KMS-11 (cell line): ENCODE measurements at regions not wholly inside any gene's neighbourhood (a gene's known extent, or its start where the extent isn't known, plus 50 kb on each side); places are given as distances from the start of the nearest gene placed in this dataset.

ENCODE experiments used
- H2AFZ ChIP-seq: fragments of 200-600 bp; sonication (generic); 2 replicates; pipeline ENCODE4 v1.6.1; 2016; ENCODE audit warnings: antibody characterized with exemption, mixed run types, low read depth
- H3K27ac ChIP-seq: fragments of 200-600 bp; sonication (generic); 2 replicates; pipeline ENCODE4 v1.6.1; 2016; ENCODE audit warnings: mild to moderate bottlenecking, mixed run types
- H3K27me3 ChIP-seq: fragments of 200-600 bp; sonication (generic); 2 replicates; pipeline ENCODE4 v1.6.1; 2017; ENCODE audit warnings: mild to moderate bottlenecking, low read depth, mixed run types, moderate library complexity; ENCODE audit not compliant: insufficient read depth
- H3K36me3 ChIP-seq: fragments of 200-600 bp; sonication (generic); 2 replicates; pipeline ENCODE4 v1.6.1; 2017; ENCODE audit warnings: mild to moderate bottlenecking, mixed run types; ENCODE audit not compliant: insufficient read depth
- H3K4me1 ChIP-seq: fragments of 200-600 bp; sonication (generic); 2 replicates; pipeline ENCODE4 v1.6.1; 2016; ENCODE audit warnings: mild to moderate bottlenecking, low read depth, mixed run types; ENCODE audit not compliant: poor library complexity, severe bottlenecking
- H3K4me2 ChIP-seq: fragments of 200-600 bp; sonication (generic); 2 replicates; pipeline ENCODE4 v1.7.0; 2016; ENCODE audit warnings: mild to moderate bottlenecking, mixed run types
- H3K4me3 ChIP-seq: fragments of 200-600 bp; sonication (generic); IDR thresholded peaks from 2 replicates; pipeline ENCODE4 v1.6.1; 2017; ENCODE audit warnings: low read depth, low read length, mixed read lengths; ENCODE audit not compliant: insufficient read depth
- H3K79me2 ChIP-seq: fragments of 200-600 bp; sonication (generic); 2 replicates; pipeline ENCODE4 v1.6.1; 2016; ENCODE audit warnings: low read depth, mixed run types; ENCODE audit not compliant: insufficient read depth
- H3K9ac ChIP-seq: fragments of 200-600 bp; sonication (generic); 2 replicates; pipeline ENCODE4 v1.6.1; 2016; ENCODE audit warnings: mild to moderate bottlenecking, mixed run types
- H4K20me1 ChIP-seq: fragments of 200-600 bp; sonication (generic); 2 replicates; pipeline ENCODE4 v1.6.1; 2016; ENCODE audit warnings: mild to moderate bottlenecking, mixed run types; ENCODE audit not compliant: insufficient read depth
- TF ChIP-seq, protein P1 (sequence below): fragments of 200-600 bp; sonication (generic); conservative IDR thresholded peaks from 2 replicates; pipeline ENCODE4 v1.6.1; 2017; ENCODE audit warnings: low read depth, mild to moderate bottlenecking, antibody characterized with exemption, low read length, moderate library complexity, mixed read lengths

DNA sequence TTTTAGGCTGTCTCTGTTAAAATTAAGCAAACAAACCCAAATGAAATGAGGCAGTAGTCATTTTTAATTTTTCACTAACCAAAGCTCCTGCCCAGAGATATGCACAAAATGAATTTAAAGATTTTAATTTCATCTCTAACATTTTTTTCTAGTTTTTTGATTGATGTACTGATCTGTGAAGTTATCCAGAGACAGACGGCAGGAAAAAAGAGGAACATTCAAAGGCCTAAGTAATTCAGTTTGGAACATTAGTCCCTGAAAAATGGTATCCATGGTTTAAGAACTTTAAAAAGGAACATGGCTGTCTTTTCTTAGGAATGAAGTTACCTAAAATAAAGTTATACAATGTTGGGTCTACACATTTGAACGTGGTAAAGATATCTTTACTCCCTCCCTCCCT, 498.8 kb upstream of the LMO3 start:
- Histone ChIP-seq H3K9ac (no peak overlapping the region), H3K27ac (no peak overlapping the region)

DNA sequence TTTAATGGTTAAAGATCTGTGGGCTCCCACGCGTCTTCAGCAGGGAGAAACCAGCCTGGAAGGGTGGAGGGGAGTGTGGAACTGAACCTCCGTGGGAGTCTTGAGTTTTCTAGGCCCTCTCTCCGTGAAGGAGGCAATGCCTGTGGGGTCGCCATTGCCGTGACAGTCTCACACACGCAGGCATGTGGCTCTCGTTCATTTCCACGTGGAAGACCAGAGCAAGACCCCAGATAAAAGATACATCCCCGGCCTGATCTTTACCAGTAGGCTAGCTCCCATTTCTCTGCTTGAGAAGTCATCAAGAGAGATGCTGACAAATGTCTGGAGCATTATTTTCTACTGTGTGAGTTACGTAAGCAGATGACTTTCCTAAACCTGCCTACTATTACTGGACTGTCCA, 491.7 kb upstream of the LMO3 start:
- Histone ChIP-seq H3K27ac (no peak overlapping the region), H4K20me1 (no peaks in the 10 kb centered on the region), H3K36me3 (no peaks in the 10 kb centered on the region), H3K4me2 (no peak overlapping the region), H2AFZ (no peak overlapping the region), H3K79me2 (no peaks in the 10 kb centered on the region), H3K4me1 (no peaks in the 10 kb centered on the region), H3K9ac (no peak overlapping the region), H3K27me3 (no peaks in the 10 kb centered on the region), H3K4me3 (no peak overlapping the region)
- TF ChIP-seq, protein P1, sequence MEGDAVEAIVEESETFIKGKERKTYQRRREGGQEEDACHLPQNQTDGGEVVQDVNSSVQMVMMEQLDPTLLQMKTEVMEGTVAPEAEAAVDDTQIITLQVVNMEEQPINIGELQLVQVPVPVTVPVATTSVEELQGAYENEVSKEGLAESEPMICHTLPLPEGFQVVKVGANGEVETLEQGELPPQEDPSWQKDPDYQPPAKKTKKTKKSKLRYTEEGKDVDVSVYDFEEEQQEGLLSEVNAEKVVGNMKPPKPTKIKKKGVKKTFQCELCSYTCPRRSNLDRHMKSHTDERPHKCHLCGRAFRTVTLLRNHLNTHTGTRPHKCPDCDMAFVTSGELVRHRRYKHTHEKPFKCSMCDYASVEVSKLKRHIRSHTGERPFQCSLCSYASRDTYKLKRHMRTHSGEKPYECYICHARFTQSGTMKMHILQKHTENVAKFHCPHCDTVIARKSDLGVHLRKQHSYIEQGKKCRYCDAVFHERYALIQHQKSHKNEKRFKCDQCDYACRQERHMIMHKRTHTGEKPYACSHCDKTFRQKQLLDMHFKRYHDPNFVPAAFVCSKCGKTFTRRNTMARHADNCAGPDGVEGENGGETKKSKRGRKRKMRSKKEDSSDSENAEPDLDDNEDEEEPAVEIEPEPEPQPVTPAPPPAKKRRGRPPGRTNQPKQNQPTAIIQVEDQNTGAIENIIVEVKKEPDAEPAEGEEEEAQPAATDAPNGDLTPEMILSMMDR, result no peak

More for the DNA sequence above, 498.8 kb upstream of the LMO3 start:
- H3K27me3 ChIP-seq, result no peaks in the 10 kb centered on the region
- H3K4me1 ChIP-seq, result no peaks in the 10 kb centered on the region
- no peak overlapping the region for H2AFZ ChIP-seq
- no peaks in the 10 kb centered on the region for H4K20me1 ChIP-seq
- H3K4me2 ChIP-seq, result no peak overlapping the region
- H3K79me2 ChIP-seq, result no peaks in the 10 kb centered on the region
- no peak overlapping the region for H3K4me3 ChIP-seq
- no peaks in the 10 kb centered on the region for H3K36me3 ChIP-seq
- TF ChIP-seq, protein P1, result no peak

DNA sequence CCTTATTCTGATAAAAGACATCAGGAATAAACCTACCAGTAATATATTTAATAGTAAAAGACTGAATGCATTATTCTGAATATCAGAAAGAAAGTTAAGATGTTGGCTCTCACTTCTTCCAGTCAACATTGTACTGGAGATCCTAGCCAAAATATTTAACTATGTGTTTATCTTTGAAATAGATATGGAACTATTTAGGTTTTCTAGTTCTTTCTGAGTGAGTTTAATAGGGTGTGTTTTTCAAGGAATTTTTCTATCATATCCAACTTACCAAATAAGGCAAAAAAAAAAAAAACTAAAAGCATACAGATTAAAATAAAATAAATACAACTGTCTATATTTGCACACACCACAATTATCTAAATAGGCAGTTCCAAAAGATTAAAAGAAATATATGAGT, 478.9 kb upstream of the LMO3 start:
- TF ChIP-seq, protein P1, result no peak
- H3K9ac ChIP-seq, result no peak overlapping the region
- no peak overlapping the region for H3K4me3 ChIP-seq
- H3K4me1 ChIP-seq, result no peaks in the 10 kb centered on the region
- no peak overlapping the region for H2AFZ ChIP-seq
- no peak overlapping the region for H3K4me2 ChIP-seq
- no peaks in the 10 kb centered on the region for H3K27me3 ChIP-seq
- no peaks in the 10 kb centered on the region for H3K79me2 ChIP-seq
- H3K27ac ChIP-seq, result no peak overlapping the region
- no peaks in the 10 kb centered on the region for H4K20me1 ChIP-seq
- no peaks in the 10 kb centered on the region for H3K36me3 ChIP-seq

DNA sequence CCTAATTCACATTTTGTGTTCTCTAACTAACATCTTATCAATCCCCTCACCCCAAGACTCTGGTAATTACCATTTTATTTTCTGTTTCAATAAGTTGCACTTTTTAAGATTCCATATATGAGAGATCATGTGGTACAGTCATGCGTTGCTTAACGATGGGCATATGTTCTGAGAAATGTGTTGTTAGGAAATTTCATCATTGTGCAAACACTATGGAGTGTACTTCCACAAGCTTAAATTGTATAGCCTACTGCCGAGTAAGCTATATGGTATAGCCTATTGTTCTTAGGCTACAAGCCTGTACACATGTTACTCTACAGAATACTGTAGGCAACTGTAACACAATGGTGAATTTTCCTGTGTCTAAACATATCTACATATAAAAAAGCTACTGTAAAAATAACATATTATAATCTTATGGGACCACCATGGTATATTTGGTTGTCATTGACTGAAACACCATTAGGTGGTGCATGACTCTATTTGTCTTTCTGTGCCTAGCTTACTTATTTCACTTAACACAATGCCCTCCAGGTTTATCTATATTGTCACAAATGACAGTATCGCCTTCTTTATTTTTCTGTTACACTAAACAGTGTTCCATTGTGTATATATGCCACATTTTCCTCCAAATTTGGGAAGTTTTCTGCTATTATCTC, 473.4 kb upstream of the LMO3 start:
- H3K36me3 ChIP-seq, result no peaks in the 10 kb centered on the region

More for the DNA sequence above, 473.4 kb upstream of the LMO3 start:
- Histone ChIP-seq H3K4me3 (no peak overlapping the region), H3K4me1 (no peaks in the 10 kb centered on the region), H3K27me3 (no peaks in the 10 kb centered on the region), H4K20me1 (no peaks in the 10 kb centered on the region), H2AFZ (no peak overlapping the region), H3K79me2 (no peaks in the 10 kb centered on the region), H3K4me2 (no peak overlapping the region), H3K9ac (no peak overlapping the region), H3K27ac (no peak overlapping the region)
- TF ChIP-seq, protein P1, result no peak
